ENCODE measurements at regions not wholly inside any gene's neighbourhood (a gene's known extent, or its start where the extent isn't known, plus 50 kb on each side); places are given as distances from the start of the nearest gene placed in this dataset.

- H3K27me3 ChIP-seq (ENCODE audit: control insufficient read depth, insufficient read depth, low read length) = no peaks in the 10 kb centered on the region
- no peak for DNase-seq (ENCODE audit: low read depth)
- CTCF ChIA-PET = no interaction called here
- TF ChIP-seq CTCF (IDR thresholded peaks at IDR 0.05; ENCODE audit: insufficient read depth, low read depth, low read length) = no peak
- H3K4me3 ChIP-seq (ENCODE audit: low read depth, low read length) = no peak overlapping the region
- H3K36me3 ChIP-seq (ENCODE audit: control insufficient read depth, insufficient read depth, low read length) = no peaks in the 10 kb centered on the region
- POLR2A ChIA-PET = no interaction called here
Measured at GRCh38 chr12:127373559-127373958, 893.4 kb upstream of the TMEM132C start.

GRCh38 chr12:127374447-127374846 is 892.5 kb upstream of the TMEM132C start:
- TF ChIP-seq CTCF (IDR thresholded peaks at IDR 0.05; ENCODE audit: insufficient read depth, low read depth, low read length) = no peak
- Histone ChIP-seq H3K36me3 (ENCODE audit: control insufficient read depth, insufficient read depth, low read length) (no peaks in the 10 kb centered on the region), H3K4me3 (ENCODE audit: low read depth, low read length) (no peak overlapping the region), H3K27me3 (ENCODE audit: control insufficient read depth, insufficient read depth, low read length) (no peaks in the 10 kb centered on the region)
- DNase-seq (ENCODE audit: low read depth) = no peak
- ChIA-PET POLR2A (no interaction called here), CTCF (no interaction called here)

GRCh38 chr12:127381043-127381668 is 885.8 kb upstream of the TMEM132C start:
- POLR2A ChIA-PET = interaction anchor here (0.6 kb wide), 1 partner anchor 39 kb away, joined by 5 read pairs; no protein-coding TSS in a partner anchor
- peak overlapping the region; percentile 31 for H3K4me3 ChIP-seq (ENCODE audit: low read depth, low read length)
- TF ChIP-seq CTCF (IDR thresholded peaks at IDR 0.05; ENCODE audit: insufficient read depth, low read depth, low read length) = peak; percentile 75
- no peaks in the 10 kb centered on the region for H3K27me3 ChIP-seq (ENCODE audit: control insufficient read depth, insufficient read depth, low read length)
- no peak for DNase-seq (ENCODE audit: low read depth)
- no peaks in the 10 kb centered on the region for H3K36me3 ChIP-seq (ENCODE audit: control insufficient read depth, insufficient read depth, low read length)
- CTCF ChIA-PET = interaction anchor here (0.6 to 2.4 kb wide), 25 partner anchors 9 to 1313 kb away, joined by 3 to 31 read pairs (median 3); no protein-coding TSS in a partner anchor

- DNase-seq (ENCODE audit: low read depth) = no peak
- H3K36me3 ChIP-seq (ENCODE audit: control insufficient read depth, insufficient read depth, low read length) = no peaks in the 10 kb centered on the region
- POLR2A ChIA-PET = interaction anchor here (0.6 kb wide), 1 partner anchor 39 kb away, joined by 5 read pairs; no protein-coding TSS in a partner anchor
- no peak overlapping the region for H3K4me3 ChIP-seq (ENCODE audit: low read depth, low read length)
- H3K27me3 ChIP-seq (ENCODE audit: control insufficient read depth, insufficient read depth, low read length) = no peaks in the 10 kb centered on the region
- CTCF ChIA-PET = interaction anchor here (0.6 to 2.4 kb wide), 24 partner anchors 8 to 1313 kb away, joined by 3 to 31 read pairs (median 4); no protein-coding TSS in a partner anchor
- no peak for TF ChIP-seq CTCF (IDR thresholded peaks at IDR 0.05; ENCODE audit: insufficient read depth, low read depth, low read length)
Measured at GRCh38 chr12:127381681-127382080, 885.3 kb upstream of the TMEM132C start.

- H3K4me3 ChIP-seq (ENCODE audit: low read depth, low read length) = no peak overlapping the region
- DNase-seq (ENCODE audit: low read depth) = no peak
Measured at GRCh38 chr12:127383281-127383680, 883.7 kb upstream of the TMEM132C start.

More at GRCh38 chr12:127383281-127383680, 883.7 kb upstream of the TMEM132C start:
- POLR2A ChIA-PET = no interaction called here
- no peak for TF ChIP-seq CTCF (IDR thresholded peaks at IDR 0.05; ENCODE audit: insufficient read depth, low read depth, low read length)
- CTCF ChIA-PET = interaction anchor here (1.0 to 2.3 kb wide), 3 partner anchors 15 to 611 kb away, joined by 3 to 7 read pairs (median 3); no protein-coding TSS in a partner anchor
- Histone ChIP-seq H3K36me3 (ENCODE audit: control insufficient read depth, insufficient read depth, low read length) (no peaks in the 10 kb centered on the region), H3K27me3 (ENCODE audit: control insufficient read depth, insufficient read depth, low read length) (no peaks in the 10 kb centered on the region)
